ENCODE measurements at regions not wholly inside any gene's neighbourhood (a gene's known extent, or its start where the extent isn't known, plus 50 kb on each side); places are given as distances from the start of the nearest gene placed in this dataset.
A peak's percentile ranks its signal among the peaks of the same experiment; 100 is the strongest.

DNA sequence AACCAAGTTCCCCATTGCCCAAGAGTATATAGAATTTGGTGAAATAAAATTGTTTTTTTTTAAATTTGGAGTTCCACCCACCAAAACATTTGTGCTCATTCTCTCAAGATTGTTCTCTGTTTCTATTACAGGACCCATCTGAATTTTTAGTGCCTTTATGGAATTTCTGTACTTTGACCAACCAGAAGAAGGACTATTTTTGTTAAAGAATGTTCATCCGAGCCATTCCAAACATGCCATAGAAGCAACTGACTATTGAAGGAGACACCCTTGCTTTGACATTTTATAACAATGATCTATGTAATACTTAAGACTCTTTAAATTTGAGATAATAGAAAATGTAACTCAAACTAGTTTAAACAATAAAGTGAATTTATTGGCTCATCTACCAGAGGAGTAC is 655.7 kb upstream of the ADAMTS5 start:
- no peak overlapping the region for H3K4me3 ChIP-seq (ENCODE audit: low read depth, low read length)
- DNase-seq (ENCODE audit: low read depth): peak; percentile 20
- TF ChIP-seq, protein P1, sequence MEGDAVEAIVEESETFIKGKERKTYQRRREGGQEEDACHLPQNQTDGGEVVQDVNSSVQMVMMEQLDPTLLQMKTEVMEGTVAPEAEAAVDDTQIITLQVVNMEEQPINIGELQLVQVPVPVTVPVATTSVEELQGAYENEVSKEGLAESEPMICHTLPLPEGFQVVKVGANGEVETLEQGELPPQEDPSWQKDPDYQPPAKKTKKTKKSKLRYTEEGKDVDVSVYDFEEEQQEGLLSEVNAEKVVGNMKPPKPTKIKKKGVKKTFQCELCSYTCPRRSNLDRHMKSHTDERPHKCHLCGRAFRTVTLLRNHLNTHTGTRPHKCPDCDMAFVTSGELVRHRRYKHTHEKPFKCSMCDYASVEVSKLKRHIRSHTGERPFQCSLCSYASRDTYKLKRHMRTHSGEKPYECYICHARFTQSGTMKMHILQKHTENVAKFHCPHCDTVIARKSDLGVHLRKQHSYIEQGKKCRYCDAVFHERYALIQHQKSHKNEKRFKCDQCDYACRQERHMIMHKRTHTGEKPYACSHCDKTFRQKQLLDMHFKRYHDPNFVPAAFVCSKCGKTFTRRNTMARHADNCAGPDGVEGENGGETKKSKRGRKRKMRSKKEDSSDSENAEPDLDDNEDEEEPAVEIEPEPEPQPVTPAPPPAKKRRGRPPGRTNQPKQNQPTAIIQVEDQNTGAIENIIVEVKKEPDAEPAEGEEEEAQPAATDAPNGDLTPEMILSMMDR (IDR thresholded peaks at IDR 0.05; ENCODE audit: insufficient read depth, low read length): no peak

DNA sequence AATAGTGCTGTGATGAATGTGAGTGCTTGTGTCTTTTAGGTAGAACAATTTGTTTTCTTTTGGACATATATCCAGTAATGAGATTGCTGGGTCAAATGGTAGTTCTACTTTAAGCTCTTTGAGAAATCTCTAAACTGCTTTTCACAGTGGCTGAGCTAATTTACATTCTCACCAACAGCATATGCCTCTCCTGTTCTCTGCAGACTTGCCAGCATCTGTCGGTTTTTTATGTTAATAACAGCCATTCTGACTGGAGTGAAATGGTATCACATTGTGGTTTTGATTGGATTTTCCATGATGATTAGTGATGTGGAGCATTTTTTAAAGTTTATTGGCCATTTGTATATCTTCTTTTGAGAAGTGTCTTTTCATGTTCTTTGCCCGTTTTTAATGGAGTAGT is 647.3 kb upstream of the ADAMTS5 start:
- TF ChIP-seq, protein P1 (IDR thresholded peaks at IDR 0.05; ENCODE audit: insufficient read depth, low read length): no peak
- no peak overlapping the region for H3K4me3 ChIP-seq (ENCODE audit: low read depth, low read length)
- no peak for DNase-seq (ENCODE audit: low read depth)

DNA sequence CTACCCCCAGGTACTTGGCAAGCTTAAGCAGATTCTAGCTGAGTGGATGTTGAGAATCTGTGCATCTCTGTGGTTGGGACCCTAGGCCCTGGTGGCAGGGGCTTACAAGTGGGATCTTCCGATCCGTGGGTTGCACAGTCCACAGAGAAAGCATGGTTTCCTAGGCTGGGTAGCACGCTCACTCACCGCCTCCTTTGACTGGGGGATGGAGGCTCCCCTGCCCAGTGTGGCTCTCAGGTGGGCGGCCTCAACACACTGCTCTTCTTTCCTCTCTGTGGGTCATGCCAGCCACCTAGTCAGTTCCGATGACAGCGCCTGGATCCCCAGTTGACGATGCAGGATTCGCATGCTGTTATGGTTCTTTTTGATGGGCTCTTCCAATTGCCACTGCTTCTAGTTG is 639.5 kb upstream of the ADAMTS5 start:
- DNase-seq (ENCODE audit: low read depth): no peak
- H3K4me3 ChIP-seq (ENCODE audit: low read depth, low read length): no peak overlapping the region
- TF ChIP-seq, protein P1 (IDR thresholded peaks at IDR 0.05; ENCODE audit: insufficient read depth, low read length): no peak

DNA sequence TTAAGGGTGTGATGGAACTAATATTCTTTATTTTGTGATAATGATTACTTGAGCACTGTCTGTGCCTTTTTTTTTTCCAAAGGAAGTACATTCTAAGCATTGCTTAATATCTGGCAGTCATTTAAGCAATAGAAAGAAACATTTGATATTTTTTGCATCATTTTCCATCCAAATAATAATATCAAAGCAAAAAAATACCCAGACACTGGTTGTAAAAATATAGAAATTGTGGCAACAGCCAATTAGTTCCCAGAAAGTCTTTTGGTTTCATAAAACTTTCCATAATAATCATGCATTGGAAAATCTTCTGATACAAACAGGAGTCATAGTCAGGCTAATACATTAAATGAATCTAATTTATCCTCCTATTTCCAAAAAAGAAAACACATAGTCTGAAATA is 629.3 kb upstream of the ADAMTS5 start:
- no peak overlapping the region for H3K4me3 ChIP-seq (ENCODE audit: low read depth, low read length)
- TF ChIP-seq, protein P1 (IDR thresholded peaks at IDR 0.05; ENCODE audit: insufficient read depth, low read length): no peak
- no peak for DNase-seq (ENCODE audit: low read depth)

DNA sequence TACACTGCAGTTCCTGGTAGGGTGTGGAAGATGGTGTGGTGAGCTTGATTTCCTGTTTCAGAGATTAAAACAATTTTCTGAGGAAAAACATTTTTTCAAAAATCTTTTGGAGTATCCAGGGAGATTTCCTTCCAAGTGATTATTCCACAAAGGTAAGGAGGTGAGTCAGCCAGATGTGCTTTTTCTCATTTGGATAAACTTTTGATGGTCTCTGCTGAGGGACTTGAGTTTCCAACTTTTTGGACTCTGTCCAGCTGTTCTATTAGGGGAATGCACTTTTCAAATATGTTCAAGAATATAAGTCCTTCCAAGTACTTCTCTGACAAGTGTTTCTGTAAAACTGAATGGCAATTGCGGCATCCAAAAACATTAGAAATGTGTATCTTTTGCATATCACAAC is 628.8 kb upstream of the ADAMTS5 start:
- DNase-seq (ENCODE audit: low read depth): peak; percentile 31
- TF ChIP-seq, protein P1 (IDR thresholded peaks at IDR 0.05; ENCODE audit: insufficient read depth, low read length): no peak
- no peak overlapping the region for H3K4me3 ChIP-seq (ENCODE audit: low read depth, low read length)

DNA sequence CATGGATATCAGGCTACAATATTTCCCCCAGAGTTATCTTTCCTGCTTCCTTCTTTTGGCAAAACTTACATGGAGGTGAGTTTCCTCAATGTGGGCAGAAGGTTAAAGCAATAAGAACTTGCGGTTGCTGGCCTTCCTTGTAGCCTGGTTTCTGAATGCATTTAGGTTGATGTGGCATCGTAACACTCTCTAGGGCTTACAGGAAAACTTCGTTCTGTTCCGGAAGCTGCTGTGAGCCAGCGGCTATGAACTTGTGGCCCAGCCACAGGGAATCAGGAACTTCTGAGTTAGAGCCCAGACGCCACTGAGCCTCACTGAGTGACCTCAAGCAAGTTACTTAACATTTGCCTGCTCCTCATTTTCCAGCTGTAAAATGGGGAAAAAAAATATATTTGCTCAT is 623.4 kb upstream of the ADAMTS5 start:
- peak; percentile 89 for DNase-seq (ENCODE audit: low read depth)
- H3K4me3 ChIP-seq (ENCODE audit: low read depth, low read length): no peak overlapping the region
- TF ChIP-seq, protein P1 (IDR thresholded peaks at IDR 0.05; ENCODE audit: insufficient read depth, low read length): no peak

DNA sequence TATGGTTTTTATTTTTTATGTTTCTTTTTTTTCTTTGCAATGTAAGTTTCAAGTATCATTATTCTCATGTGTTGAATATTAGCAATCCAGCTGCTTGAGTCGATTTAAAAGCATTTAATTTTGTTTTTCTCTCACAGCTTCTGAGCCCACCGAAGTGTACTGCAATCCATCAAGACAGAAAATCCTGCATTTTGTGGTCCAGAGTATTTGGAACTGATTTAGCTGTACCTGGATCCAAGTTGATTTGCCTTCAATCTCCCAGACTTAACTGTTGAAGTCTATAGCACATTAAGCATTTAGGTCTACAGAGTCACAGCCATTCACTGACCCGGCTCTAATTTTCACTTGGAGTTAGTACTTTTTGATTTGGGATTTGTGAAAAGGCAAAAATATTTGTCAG is 622.9 kb upstream of the ADAMTS5 start:
- DNase-seq (ENCODE audit: low read depth): no peak
- no peak overlapping the region for H3K4me3 ChIP-seq (ENCODE audit: low read depth, low read length)
- TF ChIP-seq, protein P1 (IDR thresholded peaks at IDR 0.05; ENCODE audit: insufficient read depth, low read length): no peak
